Esophagus muscularis mucosa (tissue), 4 donors: ENCODE measurements at regions not wholly inside any gene's neighbourhood (a gene's known extent, or its start where the extent isn't known, plus 50 kb on each side); places are given as distances from the start of the nearest gene placed in this dataset.

ENCODE experiments used
- DNase-seq: peaks from one replicate; pipeline ENCODE4 v3.0.0-alpha.2; 2017; ENCODE audit errors: extremely low spot score
- H3K27ac ChIP-seq, 4 donors: fragments of 200-600 bp; sonication (generic); replicated peaks in 1 of 4; 1 replicate in 3 of 4; 2 replicates in 1 of 4; pipeline ENCODE4 v1.5.1; 2016 to 2019; ENCODE audit warnings: mild to moderate bottlenecking in 1 of 4
- H3K27me3 ChIP-seq, 4 donors: fragments of 200-600 bp; sonication (generic); one replicate each; pipeline versions ENCODE4 v1.5.1 to v1.6.0; 2016 to 2019
- H3K36me3 ChIP-seq, 4 donors: fragments of 200-600 bp; sonication (generic); one replicate each; pipeline ENCODE4 v1.5.1; 2016 to 2019
- H3K4me1 ChIP-seq, 4 donors: fragments of 200-600 bp; sonication (generic); one replicate each; pipeline ENCODE4 v1.5.1; 2016 to 2019
- H3K4me3 ChIP-seq, 4 donors: fragments of 200-600 bp; sonication (generic); 1 replicate in 2 of 4; 2 replicates in 2 of 4; pipeline ENCODE4 v1.5.1; 2016 to 2019; ENCODE audit warnings: mild to moderate bottlenecking in 4 of 4, moderate library complexity in 1 of 4
- H3K9me3 ChIP-seq, 4 donors: fragments of 200-600 bp; sonication (generic); 1 replicate in 3 of 4; 2 replicates in 1 of 4; pipeline ENCODE4 v1.5.1; 2016 to 2019
- CTCF ChIP-seq, 3 experiments: fragments of 200-600 bp in 2 of 3; fragments of 450-650 bp in 1 of 3; sonication (generic) in 2 of 3; IDR thresholded peaks; one replicate each; pipeline ENCODE4 v1.5.1; 2017 to 2019; ENCODE audit warnings: antibody characterized with exemption in 3 of 3, mild to moderate bottlenecking in 2 of 3, moderate library complexity in 1 of 3
- EP300 ChIP-seq: sonication (generic); formaldehyde crosslinking; IDR thresholded peaks from one replicate; pipeline ENCODE4 v1.6.1; 2017; ENCODE audit warnings: antibody characterized with exemption
- POLR2A ChIP-seq: fragments of 450-650 bp; IDR thresholded peaks from one replicate; pipeline ENCODE4 v1.6.1; 2017; ENCODE audit warnings: antibody characterized with exemption, moderate library complexity, mild to moderate bottlenecking, low read depth
- POLR2AphosphoS5 ChIP-seq, 2 donors: sonication (generic); formaldehyde crosslinking; IDR thresholded peaks; one replicate each; pipeline ENCODE4 v1.6.1; 2017; ENCODE audit warnings: antibody characterized with exemption in 2 of 2
- WGBS: methylation state at CpG from one replicate; pipeline ENCODE4 v1.1.5; 2018; 5-methylcytosine and 5-hydroxymethylcytosine counted together
- intact Hi-C: fragments of 100-400 bp; cut with DNase I; formaldehyde crosslinking; loops from one replicate; pipeline ENCODE4 v1.15.1; 2023

DNA sequence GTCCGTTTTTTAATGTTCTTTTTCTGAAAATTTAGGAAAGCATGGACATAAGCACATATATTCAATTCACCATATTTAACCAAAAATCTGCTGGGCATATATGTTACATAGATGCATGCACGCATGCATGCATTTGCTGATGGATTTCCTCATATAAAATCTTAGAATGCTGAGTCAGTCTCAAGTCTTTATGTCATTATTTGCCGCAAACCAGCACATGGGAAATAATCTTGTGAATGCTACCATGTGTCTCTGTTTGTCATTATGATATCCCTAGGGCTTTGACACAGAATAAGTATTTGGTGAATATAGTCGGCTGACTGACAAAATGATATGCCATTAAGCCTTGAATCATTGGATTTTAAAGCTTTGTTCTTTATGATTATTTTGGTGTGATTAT, 776.5 kb downstream of the KCNT2 start:
- intact Hi-C loops, result no loop called here
- no peaks in the 10 kb centered on the region for H3K27me3 ChIP-seq
- no peak overlapping the region for H3K27ac ChIP-seq
- DNase-seq, result no peak
- no peaks in the 10 kb centered on the region for H3K9me3 ChIP-seq
- H3K4me3 ChIP-seq, result no peak overlapping the region
- 89% methylated on average over 4 of the region's 4 CpGs for WGBS
- no peaks in the 10 kb centered on the region for H3K4me1 ChIP-seq
- H3K36me3 ChIP-seq, result no peaks in the 10 kb centered on the region
- TF ChIP-seq POLR2A, result no peak
- no peak for TF ChIP-seq POLR2AphosphoS5 (IDR thresholded peaks at IDR 0.05)
- TF ChIP-seq EP300, result no peak
- no peak for TF ChIP-seq CTCF (IDR thresholded peaks at IDR 0.05)

DNA sequence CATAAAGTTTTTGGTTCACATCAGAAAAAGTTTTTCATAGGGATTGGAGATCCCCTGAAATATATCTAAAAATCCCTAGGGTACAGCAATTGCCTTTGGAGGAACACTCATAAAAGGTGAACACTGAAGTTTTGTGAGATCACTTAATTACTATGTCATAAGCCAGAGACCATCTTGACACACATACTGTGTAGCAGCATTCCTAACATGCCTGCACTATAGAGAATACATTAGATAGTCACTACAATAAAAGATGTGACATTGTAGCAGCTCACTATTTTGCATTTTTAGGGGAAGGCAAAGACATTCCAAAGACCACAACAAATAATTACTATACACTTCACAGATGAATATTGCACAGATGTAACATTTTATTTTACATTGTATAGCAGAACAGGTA, 779.9 kb downstream of the KCNT2 start:
- no peaks in the 10 kb centered on the region for H3K9me3 ChIP-seq
- TF ChIP-seq CTCF (IDR thresholded peaks at IDR 0.05) (no peak), POLR2AphosphoS5 (IDR thresholded peaks at IDR 0.05) (no peak), EP300 (no peak), POLR2A (no peak)
- no peaks in the 10 kb centered on the region for H3K4me1 ChIP-seq
- H3K27ac ChIP-seq, result no peak overlapping the region
- H3K4me3 ChIP-seq, result no peak overlapping the region
- intact Hi-C loops, result no loop called here
- no peak for DNase-seq
- no peaks in the 10 kb centered on the region for H3K36me3 ChIP-seq
- H3K27me3 ChIP-seq, result no peaks in the 10 kb centered on the region

DNA sequence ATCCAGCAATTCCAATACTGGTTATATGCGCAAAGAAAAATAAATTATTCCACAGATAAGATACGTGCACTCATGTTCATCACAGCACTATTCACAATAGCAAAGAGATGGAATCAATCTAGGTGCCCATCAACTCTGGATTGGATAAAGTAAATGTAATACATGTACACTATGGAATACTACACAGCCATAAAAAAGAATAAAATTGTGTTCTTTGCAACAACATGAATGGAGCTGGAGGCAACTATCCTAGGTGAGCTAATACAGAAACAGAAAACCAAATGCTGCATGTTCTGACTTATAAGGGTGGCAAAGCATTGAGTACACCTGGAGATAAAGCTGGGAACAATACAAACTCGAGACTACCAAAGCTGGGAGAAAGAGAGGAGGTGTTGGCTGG, 787.3 kb downstream of the KCNT2 start:
- DNase-seq, result no peak
- no peaks in the 10 kb centered on the region for H3K27me3 ChIP-seq
- H3K27ac ChIP-seq, result no peak overlapping the region
- no peaks in the 10 kb centered on the region for H3K36me3 ChIP-seq
- TF ChIP-seq CTCF (IDR thresholded peaks at IDR 0.05), result no peak
- no peak for TF ChIP-seq POLR2AphosphoS5 (IDR thresholded peaks at IDR 0.05)
- no peak for TF ChIP-seq EP300
- TF ChIP-seq POLR2A, result no peak
- peaks cover 0 to 11% (median 1%) of the 10 kb centered on the region in 4 donors for H3K9me3 ChIP-seq
- intact Hi-C loops, result no loop called here
- H3K4me1 ChIP-seq, result no peaks in the 10 kb centered on the region
- no peak overlapping the region for H3K4me3 ChIP-seq
- 98% methylated on average over 3 of the region's 3 CpGs for WGBS

DNA sequence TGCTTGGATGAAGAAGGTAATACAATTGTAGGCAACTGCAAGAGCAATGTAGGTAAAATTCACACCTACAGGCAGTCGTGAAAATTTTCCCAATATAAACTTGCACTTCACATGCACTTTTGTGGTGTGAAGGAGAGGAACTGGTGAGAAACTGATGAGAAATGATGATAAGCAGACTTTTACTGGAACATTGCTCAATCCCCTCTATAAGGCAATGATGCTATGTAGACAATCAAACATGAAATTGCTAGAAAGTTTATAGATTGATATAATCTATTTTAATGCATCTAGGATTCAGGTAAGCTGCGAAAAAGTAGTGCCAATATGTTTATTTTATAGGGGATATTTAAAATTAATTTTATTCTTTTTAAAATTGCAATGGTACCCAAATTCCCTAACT, 802.2 kb downstream of the KCNT2 start:
- DNase-seq, result no peak
- no peaks in the 10 kb centered on the region for H3K9me3 ChIP-seq
- no peak for TF ChIP-seq EP300
- TF ChIP-seq CTCF (IDR thresholded peaks at IDR 0.05), result no peak
- TF ChIP-seq POLR2AphosphoS5 (IDR thresholded peaks at IDR 0.05), result no peak
- TF ChIP-seq POLR2A, result no peak
- no peaks in the 10 kb centered on the region for H3K27me3 ChIP-seq
- no peak overlapping the region for H3K27ac ChIP-seq
- H3K36me3 ChIP-seq, result no peaks in the 10 kb centered on the region
- 74% methylated on average over 2 of the region's 2 CpGs for WGBS
- no peaks in the 10 kb centered on the region for H3K4me1 ChIP-seq
- intact Hi-C loops, result no loop called here
- no peak overlapping the region for H3K4me3 ChIP-seq

GRCh38 chr1:195804547-195804946, 803.7 kb downstream of the KCNT2 start:
- no peak for TF ChIP-seq POLR2A
- TF ChIP-seq EP300, result no peak
- no peak for TF ChIP-seq CTCF (IDR thresholded peaks at IDR 0.05)
- no peaks in the 10 kb centered on the region for H3K4me1 ChIP-seq
- H3K4me3 ChIP-seq, result no peak overlapping the region
- DNase-seq, result no peak
- H3K27ac ChIP-seq, result no peak overlapping the region
- no peaks in the 10 kb centered on the region for H3K36me3 ChIP-seq
- intact Hi-C loops, result no loop called here
- no peaks in the 10 kb centered on the region for H3K9me3 ChIP-seq
- H3K27me3 ChIP-seq, result no peaks in the 10 kb centered on the region
